NCI-H2081 treated with DMSO at 0.1 percent for 48 hours (cell line): ENCODE measurements at regions not wholly inside any gene's neighbourhood (a gene's known extent, or its start where the extent isn't known, plus 50 kb on each side); places are given as distances from the start of the nearest gene placed in this dataset.

Source experiments
- DNase-seq: peaks from one replicate; lab custom pipeline; 2025; lab: John Stamatoyannopoulos, UW

- no peak for DNase-seq
These were observed 942.4 kb upstream of the PRR20A start for GRCh38 chr13:56198350-56198749.

GRCh38 chr13:56201834-56202233 is 938.9 kb upstream of the PRR20A start:
- no peak for DNase-seq

GRCh38 chr13:56216221-56216620 is 924.5 kb upstream of the PRR20A start:
- no peak for DNase-seq

- DNase-seq: no peak
These were observed 893.0 kb upstream of the PRR20A start for GRCh38 chr13:56247692-56248091.

GRCh38 chr13:56271686-56272085 is 869.0 kb upstream of the PRR20A start:
- DNase-seq: no peak

- DNase-seq: no peak
These were observed 857.4 kb upstream of the PRR20A start for GRCh38 chr13:56283262-56283828.

- DNase-seq: no peak
These were observed 841.1 kb upstream of the PRR20A start for GRCh38 chr13:56299650-56300049.

- no peak for DNase-seq
These were observed 826.0 kb upstream of the PRR20A start for GRCh38 chr13:56314765-56315164.

- DNase-seq: no peak
These were observed 822.9 kb upstream of the PRR20A start for GRCh38 chr13:56317841-56318240.

GRCh38 chr13:56332671-56333070 is 808.0 kb upstream of the PRR20A start:
- DNase-seq: no peak

- DNase-seq: no peak
These were observed 804.9 kb upstream of the PRR20A start for GRCh38 chr13:56335775-56336174.

GRCh38 chr13:56338421-56338820 is 802.3 kb upstream of the PRR20A start:
- DNase-seq: no peak

GRCh38 chr13:56347014-56347413 is 793.7 kb upstream of the PRR20A start:
- no peak for DNase-seq

- DNase-seq: no peak
These were observed 790.9 kb upstream of the PRR20A start for GRCh38 chr13:56349866-56350265.

- no peak for DNase-seq
These were observed 789.7 kb upstream of the PRR20A start for GRCh38 chr13:56351041-56351440.

GRCh38 chr13:56352361-56352760 is 788.4 kb upstream of the PRR20A start:
- no peak for DNase-seq

GRCh38 chr13:56352901-56353300 is 787.8 kb upstream of the PRR20A start:
- no peak for DNase-seq

GRCh38 chr13:56356690-56357089 is 784.0 kb upstream of the PRR20A start:
- DNase-seq: no peak

- DNase-seq: no peak
These were observed 762.2 kb upstream of the PRR20A start for GRCh38 chr13:56378566-56378965.

- DNase-seq: no peak
These were observed 747.2 kb upstream of the PRR20A start for GRCh38 chr13:56393549-56393948.

- DNase-seq: no peak
These were observed 744.4 kb upstream of the PRR20A start for GRCh38 chr13:56396318-56396717.

GRCh38 chr13:56400774-56401173 is 739.9 kb upstream of the PRR20A start:
- DNase-seq: no peak

GRCh38 chr13:56412856-56413255 is 727.9 kb upstream of the PRR20A start:
- DNase-seq: no peak

GRCh38 chr13:56424246-56424645 is 716.5 kb upstream of the PRR20A start:
- no peak for DNase-seq
